HepG2 (cell line): ENCODE measurements at regions not wholly inside any gene's neighbourhood (a gene's known extent, or its start where the extent isn't known, plus 50 kb on each side); places are given as distances from the start of the nearest gene placed in this dataset.

Experiments used
- ATAC-seq: fragments of 200-7000 bp; cut with Tn5 transposase; 3 replicates; pipeline ENCODE4 v1.9.1; 2020; ENCODE audit warnings: mild to moderate bottlenecking, moderate library complexity
- BruUV-seq: library from RNA; stranded (reverse); fragments of 400-500 nt; replicated peaks from 2 replicates; lab custom pipeline; 2021; lab: Mats Ljungman, UMichigan
- CTCF ChIA-PET: fragments of 300-600 bp; formaldehyde crosslinking; extraction: SDS; loops from one replicate; lab custom pipeline; 2021; ENCODE audit warnings: low total read pairs, inconsistent platforms, low intra/inter-chr PET ratio; lab: Yijun Ruan, JAX
- POLR2A ChIA-PET: fragments of 350-600 bp; sonication (Branson Sonifier 250); formaldehyde crosslinking; loops from one replicate; lab custom pipeline; 2020; ENCODE audit warnings: antibody characterized with exemption, inconsistent platforms; lab: Yijun Ruan, JAX
- DNase-seq: peaks from one replicate; pipeline ENCODE4 v3.0.0-alpha.2; 2015; ENCODE audit warnings: low spot score
- FAIRE-seq: peaks from 3 replicates; lab custom pipeline; 2011; peaks lifted over from hg19 to GRCh38; lab: Jason Lieb, UNC
- H2AFZ ChIP-seq: one replicate; pipeline ENCODE4 v1.6.1; 2011; ENCODE audit warnings: low read length, inconsistent platforms
- H3K27ac ChIP-seq: fragments of 300-600 bp; 3 replicates; pipeline ENCODE4 v1.8.0; 2011; ENCODE audit warnings: mixed run types, mild to moderate bottlenecking, mixed read lengths, low read length, inconsistent platforms; ENCODE audit not compliant: insufficient read depth; ENCODE audit errors: extremely low read length
- H3K27me3 ChIP-seq, 2 experiments: fragments of 200-600 bp in 1 of 2; 2 replicates in 1 of 2; 3 replicates in 1 of 2; pipeline versions ENCODE4 v1.6.0 to v1.8.0; 2011; ENCODE audit warnings: low read length in 2 of 2, mild to moderate bottlenecking in 2 of 2, moderate library complexity in 2 of 2, inconsistent platforms in 1 of 2; ENCODE audit not compliant: insufficient read depth in 2 of 2, control insufficient read depth in 1 of 2
- H3K36me3 ChIP-seq, 2 experiments: fragments of 200-600 bp in 1 of 2; replicated peaks in 1 of 2; 2 replicates in 1 of 2; 3 replicates in 1 of 2; pipeline versions ENCODE4 v1.5.1 to v1.8.0; 2011; ENCODE audit warnings: low read length in 2 of 2, inconsistent platforms in 1 of 2; ENCODE audit not compliant: insufficient read depth in 2 of 2, control insufficient read depth in 1 of 2
- H3K4me1 ChIP-seq: 2 replicates; pipeline ENCODE4 v1.5.1; 2012; ENCODE audit warnings: low read length, inconsistent platforms; ENCODE audit not compliant: insufficient read depth
- H3K4me2 ChIP-seq: 2 replicates; pipeline ENCODE4 v1.6.0; 2011; ENCODE audit warnings: low read depth, low read length, inconsistent platforms
- H3K4me3 ChIP-seq, 3 experiments: fragments of 200-600 bp in 1 of 3; sonication (generic), shearing (Covaris generic) in 1 of 3; replicated peaks in 1 of 3; 2 replicates each; pipeline ENCODE4 v1.5.1; 2011 to 2016; ENCODE audit warnings: low read length in 3 of 3, inconsistent platforms in 2 of 3, low read depth in 2 of 3, mild to moderate bottlenecking in 2 of 3, control low read depth in 1 of 3, mixed read lengths in 1 of 3; ENCODE audit not compliant: insufficient read depth in 1 of 3
- H3K79me2 ChIP-seq: one replicate; pipeline ENCODE4 v1.6.1; 2011; ENCODE audit warnings: low read length, inconsistent platforms; ENCODE audit not compliant: insufficient read depth
- H3K9ac ChIP-seq: 2 replicates; pipeline ENCODE4 v1.6.0; 2011; ENCODE audit warnings: mild to moderate bottlenecking, low read depth, low read length, inconsistent platforms; ENCODE audit not compliant: insufficient read depth
- H3K9me3 ChIP-seq: 2 replicates; pipeline ENCODE4 v1.5.1; 2012; ENCODE audit warnings: mild to moderate bottlenecking, low read length
- H4K20me1 ChIP-seq: 2 replicates; pipeline ENCODE4 v1.6.0; 2011; ENCODE audit warnings: inconsistent platforms, mild to moderate bottlenecking, low read length, moderate library complexity; ENCODE audit not compliant: insufficient read depth
- CCAR2 ChIP-seq: fragments of 200-400 bp; formaldehyde crosslinking; optimal IDR thresholded peaks from 2 replicates; pipeline ENCODE3; 2018; ENCODE audit warnings: low read depth, mild to moderate bottlenecking, low read length, moderate library complexity
- EZH2 ChIP-seq: conservative IDR thresholded peaks from 2 replicates; pipeline ENCODE4 v1.6.1; 2012; ENCODE audit warnings: mild to moderate bottlenecking, low read depth, low read length, moderate library complexity
- HNF4A ChIP-seq: sonication (generic); formaldehyde crosslinking; IDR thresholded peaks from 2 replicates; pipeline ENCODE4 v1.4.0; 2020; ENCODE audit warnings: missing genetic modification reagents
- KDM5B ChIP-seq: sonication (generic); formaldehyde crosslinking; IDR thresholded peaks from 2 replicates; pipeline ENCODE4 v1.4.0; 2020; ENCODE audit warnings: missing genetic modification reagents, mild to moderate bottlenecking, borderline replicate concordance
- MIXL1 ChIP-seq: IDR thresholded peaks from 2 replicates; pipeline ENCODE4 v1.6.1; 2016
- RCOR2 ChIP-seq: IDR thresholded peaks from 2 replicates; pipeline ENCODE4 v1.6.1; 2016; ENCODE audit warnings: missing biosample characterization, missing genetic modification reagents
- ZNF703 ChIP-seq: sonication (generic); formaldehyde crosslinking; IDR thresholded peaks from 2 replicates; pipeline ENCODE4 v1.5.1; 2020; ENCODE audit warnings: missing genetic modification reagents, mild to moderate bottlenecking, moderate library complexity, borderline replicate concordance
- in situ Hi-C: cut with HindIII; loops from 2 replicates; pipeline ENCODE4 v1.10.0; 2017; ENCODE audit warnings: low pct_unique_long_range_greater_than_20kb; ENCODE audit not compliant: extremely low pct_ligation_motif_present
- intact Hi-C: fragments of 100-400 bp; cut with micrococcal nuclease; formaldehyde crosslinking; loops from one replicate; pipeline ENCODE4 v1.10.0; 2022; ENCODE audit not compliant: unreplicated experiment
- TF ChIP-seq, protein P1 (sequence below): sonication (generic); formaldehyde crosslinking; IDR thresholded peaks from 2 replicates; pipeline ENCODE4 v1.4.0; 2020; ENCODE audit warnings: mild to moderate bottlenecking, missing genetic modification reagents
- TF ChIP-seq, protein P2 (sequence below): sonication (generic); formaldehyde crosslinking; IDR thresholded peaks from 2 replicates; pipeline ENCODE4 v1.4.0; 2020; ENCODE audit warnings: missing genetic modification reagents

DNA sequence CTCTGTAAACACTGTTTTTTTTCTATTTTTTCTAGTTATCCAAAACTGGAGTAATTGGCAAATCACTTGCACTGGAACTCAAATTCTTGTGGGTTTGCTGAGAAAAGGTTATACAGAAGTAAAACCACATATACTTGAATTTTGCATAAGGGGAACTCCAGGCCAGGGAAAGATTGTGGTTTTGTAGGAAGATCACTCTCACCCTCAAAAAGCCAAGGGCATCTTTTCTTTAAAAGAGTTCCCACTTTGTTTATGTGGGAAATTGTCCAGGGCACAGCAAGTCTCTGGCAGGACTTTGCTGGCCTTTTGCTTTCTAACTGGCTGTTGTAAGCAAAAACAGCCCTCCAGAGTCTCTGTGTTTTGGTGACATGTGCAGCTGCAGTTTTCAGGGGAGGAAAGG lies 340.3 kb upstream of the RBMS3 start:
- Histone ChIP-seq H3K27ac (no peak overlapping the region), H3K9me3 (no peaks in the 10 kb centered on the region), H3K36me3 (no peaks in the 10 kb centered on the region), H3K79me2 (no peaks in the 10 kb centered on the region), H3K27me3 (no peaks in the 10 kb centered on the region; a peak in 1 of 5 replicates), H3K4me3 (no peak overlapping the region), H3K4me1 (no peaks in the 10 kb centered on the region), H4K20me1 (no peaks in the 10 kb centered on the region), H3K4me2 (no peak overlapping the region), H3K9ac (no peak overlapping the region), H2AFZ (no peak overlapping the region)
- intact Hi-C loops (no loop called here), in situ Hi-C loops (no loop called here)
- no TSS peak for BruUV-seq
- DNase-seq (no peak), ATAC-seq (no peak), FAIRE-seq (no peak)
- ChIA-PET CTCF (no interaction called here), POLR2A (no interaction called here)
- TF ChIP-seq RCOR2 (no peak), ZNF703 (CRISPR knock-in tag) (no peak), HNF4A (CRISPR knock-in tag) (no peak), KDM5B (no peak), EZH2 (no peak), MIXL1 (CRISPR knock-in tag) (no peak), CCAR2 (no peak)
- TF ChIP-seq, protein P1, sequence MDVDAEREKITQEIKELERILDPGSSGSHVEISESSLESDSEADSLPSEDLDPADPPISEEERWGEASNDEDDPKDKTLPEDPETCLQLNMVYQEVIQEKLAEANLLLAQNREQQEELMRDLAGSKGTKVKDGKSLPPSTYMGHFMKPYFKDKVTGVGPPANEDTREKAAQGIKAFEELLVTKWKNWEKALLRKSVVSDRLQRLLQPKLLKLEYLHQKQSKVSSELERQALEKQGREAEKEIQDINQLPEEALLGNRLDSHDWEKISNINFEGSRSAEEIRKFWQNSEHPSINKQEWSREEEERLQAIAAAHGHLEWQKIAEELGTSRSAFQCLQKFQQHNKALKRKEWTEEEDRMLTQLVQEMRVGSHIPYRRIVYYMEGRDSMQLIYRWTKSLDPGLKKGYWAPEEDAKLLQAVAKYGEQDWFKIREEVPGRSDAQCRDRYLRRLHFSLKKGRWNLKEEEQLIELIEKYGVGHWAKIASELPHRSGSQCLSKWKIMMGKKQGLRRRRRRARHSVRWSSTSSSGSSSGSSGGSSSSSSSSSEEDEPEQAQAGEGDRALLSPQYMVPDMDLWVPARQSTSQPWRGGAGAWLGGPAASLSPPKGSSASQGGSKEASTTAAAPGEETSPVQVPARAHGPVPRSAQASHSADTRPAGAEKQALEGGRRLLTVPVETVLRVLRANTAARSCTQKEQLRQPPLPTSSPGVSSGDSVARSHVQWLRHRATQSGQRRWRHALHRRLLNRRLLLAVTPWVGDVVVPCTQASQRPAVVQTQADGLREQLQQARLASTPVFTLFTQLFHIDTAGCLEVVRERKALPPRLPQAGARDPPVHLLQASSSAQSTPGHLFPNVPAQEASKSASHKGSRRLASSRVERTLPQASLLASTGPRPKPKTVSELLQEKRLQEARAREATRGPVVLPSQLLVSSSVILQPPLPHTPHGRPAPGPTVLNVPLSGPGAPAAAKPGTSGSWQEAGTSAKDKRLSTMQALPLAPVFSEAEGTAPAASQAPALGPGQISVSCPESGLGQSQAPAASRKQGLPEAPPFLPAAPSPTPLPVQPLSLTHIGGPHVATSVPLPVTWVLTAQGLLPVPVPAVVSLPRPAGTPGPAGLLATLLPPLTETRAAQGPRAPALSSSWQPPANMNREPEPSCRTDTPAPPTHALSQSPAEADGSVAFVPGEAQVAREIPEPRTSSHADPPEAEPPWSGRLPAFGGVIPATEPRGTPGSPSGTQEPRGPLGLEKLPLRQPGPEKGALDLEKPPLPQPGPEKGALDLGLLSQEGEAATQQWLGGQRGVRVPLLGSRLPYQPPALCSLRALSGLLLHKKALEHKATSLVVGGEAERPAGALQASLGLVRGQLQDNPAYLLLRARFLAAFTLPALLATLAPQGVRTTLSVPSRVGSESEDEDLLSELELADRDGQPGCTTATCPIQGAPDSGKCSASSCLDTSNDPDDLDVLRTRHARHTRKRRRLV (CRISPR knock-in tag): no peak
- TF ChIP-seq, protein P2, sequence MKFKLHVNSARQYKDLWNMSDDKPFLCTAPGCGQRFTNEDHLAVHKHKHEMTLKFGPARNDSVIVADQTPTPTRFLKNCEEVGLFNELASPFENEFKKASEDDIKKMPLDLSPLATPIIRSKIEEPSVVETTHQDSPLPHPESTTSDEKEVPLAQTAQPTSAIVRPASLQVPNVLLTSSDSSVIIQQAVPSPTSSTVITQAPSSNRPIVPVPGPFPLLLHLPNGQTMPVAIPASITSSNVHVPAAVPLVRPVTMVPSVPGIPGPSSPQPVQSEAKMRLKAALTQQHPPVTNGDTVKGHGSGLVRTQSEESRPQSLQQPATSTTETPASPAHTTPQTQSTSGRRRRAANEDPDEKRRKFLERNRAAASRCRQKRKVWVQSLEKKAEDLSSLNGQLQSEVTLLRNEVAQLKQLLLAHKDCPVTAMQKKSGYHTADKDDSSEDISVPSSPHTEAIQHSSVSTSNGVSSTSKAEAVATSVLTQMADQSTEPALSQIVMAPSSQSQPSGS (CRISPR knock-in tag): no peak
